Kidney (tissue), 13 donors: ENCODE measurements at regions not wholly inside any gene's neighbourhood (a gene's known extent, or its start where the extent isn't known, plus 50 kb on each side); places are given as distances from the start of the nearest gene placed in this dataset.

Experiments used
- DNase-seq, 5 donors: peaks; one replicate each; pipeline ENCODE4 v3.0.0-alpha.2; 2013 to 2020
- FAIRE-seq: peaks from 2 replicates; lab custom pipeline; 2012; peaks lifted over from hg19 to GRCh38; lab: Jason Lieb, UNC
- H3K27ac ChIP-seq, 2 donors: one replicate each; pipeline ENCODE4 v1.7.0; 2013; ENCODE audit warnings: low read depth in 2 of 2, low read length in 2 of 2, inconsistent platforms in 1 of 2
- H3K27me3 ChIP-seq: one replicate; pipeline ENCODE4 v1.7.1; 2013; ENCODE audit warnings: low read length, inconsistent platforms; ENCODE audit not compliant: control insufficient read depth, insufficient read depth
- H3K36me3 ChIP-seq, 3 donors: one replicate each; pipeline versions ENCODE4 v1.7.0 to v1.7.1; 2013; ENCODE audit warnings: low read length in 3 of 3, control low read depth in 1 of 3, inconsistent platforms in 1 of 3; ENCODE audit not compliant: insufficient read depth in 3 of 3, control insufficient read depth in 2 of 3
- H3K4me1 ChIP-seq, 3 donors: one replicate each; pipeline versions ENCODE4 v1.7.0 to v1.7.1; 2013; ENCODE audit warnings: low read length in 3 of 3, inconsistent platforms in 1 of 3, low read depth in 1 of 3; ENCODE audit not compliant: control insufficient read depth in 2 of 3, insufficient read depth in 2 of 3
- H3K4me3 ChIP-seq, 3 donors: one replicate each; pipeline versions ENCODE4 v1.7.0 to v1.8.1; 2013; ENCODE audit warnings: low read length in 3 of 3, control low read depth in 1 of 3, inconsistent platforms in 1 of 3
- H3K9ac ChIP-seq, 3 donors: one replicate each; pipeline versions ENCODE4 v1.7.0 to v1.7.1; 2013; ENCODE audit warnings: low read length in 3 of 3, control low read depth in 1 of 3, inconsistent platforms in 1 of 3
- H3K9me3 ChIP-seq, 3 donors: one replicate each; pipeline versions ENCODE4 v1.7.0 to v1.7.1; 2013; ENCODE audit warnings: low read length in 3 of 3, control low read depth in 1 of 3, inconsistent platforms in 1 of 3; ENCODE audit not compliant: control insufficient read depth in 2 of 3, insufficient read depth in 1 of 3
- CTCF ChIP-seq: IDR thresholded peaks from 3 replicates; pipeline ENCODE4 v1.5.1; 2012; ENCODE audit warnings: mild to moderate bottlenecking, moderate library complexity, borderline replicate concordance; ENCODE audit not compliant: insufficient read depth; ENCODE audit errors: extremely low read depth
- intact Hi-C: fragments of 100-400 bp; cut with DNase I; formaldehyde crosslinking; loops from one replicate; pipeline ENCODE4 v1.11.1; 2022
- donor health status: control.
- donor health status: control.
- donor health status: control.
- donor health status: control.
- donor health status: control.
- donor health status: DM: yes; HTN: yes; CAD: no.
- donor health status: Normal renal cell carcinoma (clear cell type).

- DNase-seq (peak in 1 of 5 donors; percentile 54), FAIRE-seq (no peak)
- H3K9ac ChIP-seq, result no peak overlapping the region
- no peak overlapping the region for H3K4me3 ChIP-seq
- H3K9me3 ChIP-seq, result peaks cover 0 to 16% (median 4%) of the 10 kb centered on the region in 3 donors
- H3K36me3 ChIP-seq, result no peaks in the 10 kb centered on the region
- intact Hi-C loops, result no loop called here
- H3K4me1 ChIP-seq, result no peaks in the 10 kb centered on the region
- no peak for TF ChIP-seq CTCF
- no peak overlapping the region for H3K27ac ChIP-seq
- no peaks in the 10 kb centered on the region for H3K27me3 ChIP-seq
Observed at GRCh38 chr16:35788381-35788780, 2329.0 kb downstream of the TP53TG3F start.

DNA sequence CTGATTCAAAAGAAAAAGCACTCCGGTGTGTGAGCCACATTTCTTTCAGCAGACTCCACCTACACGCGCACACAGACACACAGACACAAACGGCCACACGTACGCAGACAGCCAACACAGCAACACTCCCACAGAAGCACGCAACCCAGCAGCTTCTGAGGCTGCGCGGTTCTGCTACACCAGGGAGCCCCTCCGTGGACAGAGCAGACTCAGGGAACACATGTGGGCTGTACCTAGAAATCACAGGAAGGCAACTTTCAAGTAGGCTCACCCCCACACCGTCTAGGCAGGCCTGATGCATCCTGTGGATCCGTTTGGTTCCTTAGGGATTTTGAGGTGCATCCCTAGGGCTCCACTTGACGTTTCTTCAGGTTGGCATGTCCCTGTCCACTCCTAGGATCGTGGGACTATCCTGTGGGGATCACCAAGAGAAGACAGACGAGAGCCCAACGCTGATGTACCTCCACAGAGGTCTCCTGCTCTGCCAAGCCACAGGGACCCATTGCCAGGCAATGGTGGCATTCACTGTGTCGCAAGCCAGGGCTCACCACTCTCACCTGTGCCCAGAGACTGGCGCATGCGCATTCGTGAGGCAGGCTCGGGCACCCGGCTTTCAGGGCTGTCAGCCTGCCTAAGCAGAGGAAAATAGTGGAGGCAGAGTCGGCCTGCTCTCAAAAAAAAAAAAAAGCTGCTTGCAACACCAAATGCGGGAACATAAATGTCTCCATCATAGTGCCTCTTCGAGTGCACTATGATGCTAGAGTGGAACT, 2333.3 kb downstream of the TP53TG3F start:
- H3K4me1 ChIP-seq, result no peaks in the 10 kb centered on the region
- H3K9me3 ChIP-seq, result peaks cover 0 to 19% (median 1%) of the 10 kb centered on the region in 3 donors
- H3K4me3 ChIP-seq, result no peak overlapping the region
- intact Hi-C loops, result no loop called here
- H3K36me3 ChIP-seq, result no peaks in the 10 kb centered on the region
- no peak overlapping the region for H3K27ac ChIP-seq
- FAIRE-seq (no peak), DNase-seq (peak in 1 of 5 donors; percentile 47)
- no peaks in the 10 kb centered on the region for H3K27me3 ChIP-seq
- H3K9ac ChIP-seq, result no peak overlapping the region
- TF ChIP-seq CTCF, result no peak

DNA sequence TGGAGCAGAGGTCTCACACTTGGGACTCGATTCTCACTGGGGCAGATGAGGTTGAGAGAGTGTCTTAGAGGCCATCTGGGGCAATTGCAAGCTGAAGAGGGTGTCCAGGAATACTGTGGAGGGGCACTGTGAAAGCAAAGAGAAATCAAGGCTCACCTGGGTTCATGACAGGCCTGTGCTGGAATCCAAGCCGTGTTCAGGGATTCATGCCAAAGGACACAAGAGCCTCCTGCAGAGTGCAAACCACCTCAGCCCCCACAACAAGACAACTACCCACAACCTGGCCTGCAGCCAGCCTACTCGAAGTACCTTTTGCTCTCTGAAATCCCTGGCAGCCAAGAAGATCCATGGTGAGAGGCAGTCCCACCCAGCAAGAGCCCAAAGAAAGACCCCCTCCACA, 2334.2 kb downstream of the TP53TG3F start:
- no peaks in the 10 kb centered on the region for H3K36me3 ChIP-seq
- DNase-seq (no peak), FAIRE-seq (no peak)
- intact Hi-C loops, result no loop called here
- no peak overlapping the region for H3K27ac ChIP-seq
- no peak for TF ChIP-seq CTCF
- H3K4me3 ChIP-seq, result no peak overlapping the region
- peaks cover 1 to 23% (median 4%) of the 10 kb centered on the region in 3 donors for H3K9me3 ChIP-seq
- H3K4me1 ChIP-seq, result no peaks in the 10 kb centered on the region
- H3K9ac ChIP-seq, result no peak overlapping the region
- H3K27me3 ChIP-seq, result no peaks in the 10 kb centered on the region
